DMS114 treated with DMSO at 0.1 percent for 48 hours (cell line): ENCODE measurements at regions not wholly inside any gene's neighbourhood (a gene's known extent, or its start where the extent isn't known, plus 50 kb on each side); places are given as distances from the start of the nearest gene placed in this dataset.
"Not testable (repeated sequence)": the region's sequence is repeated elsewhere in the genome, so short reads cannot be mapped to it uniquely, and the experiment has no call there.

Experiments used
- DNase-seq: peaks from one replicate; lab custom pipeline; 2025; ENCODE audit not compliant: unreplicated experiment; lab: John Stamatoyannopoulos, UW

GRCh38 chr1:121050097-121050496 lies 134.0 kb downstream of the FAM72B start:
- not testable (repeated sequence) for DNase-seq

DNA sequence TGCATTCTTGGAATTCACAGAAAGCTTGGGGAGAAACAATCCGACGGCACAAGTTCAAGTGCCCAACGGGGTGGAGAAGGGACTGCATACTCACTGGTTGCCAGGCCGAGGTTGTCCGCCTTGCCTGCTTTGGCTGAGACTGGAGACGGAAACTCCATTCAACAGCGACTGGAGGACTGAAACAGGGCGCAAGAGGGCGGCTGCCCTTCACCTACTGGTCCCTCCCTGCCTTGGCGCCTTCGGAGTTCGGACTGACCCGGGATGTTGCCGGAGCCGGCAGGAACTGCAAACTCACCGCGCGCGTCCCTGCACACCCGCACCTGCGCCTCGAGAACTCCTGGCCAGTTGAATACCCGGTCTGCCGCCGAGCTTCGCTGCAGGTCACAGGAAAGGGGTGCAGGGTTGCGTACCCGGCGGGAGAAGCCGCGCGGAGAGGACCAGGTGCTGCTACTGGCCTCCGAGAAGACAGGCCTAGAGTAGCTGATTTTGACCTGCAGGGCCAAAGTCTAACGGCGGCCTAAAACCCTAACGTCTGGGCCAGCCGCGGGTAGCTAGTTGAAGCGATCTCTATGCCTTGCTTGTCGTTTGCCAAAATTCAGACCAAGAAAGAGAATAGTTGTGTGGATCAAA lies 132.9 kb downstream of the FAM72B start:
- DNase-seq = not testable (repeated sequence)

- not testable (repeated sequence) for DNase-seq
These were observed 132.0 kb downstream of the FAM72B start for GRCh38 chr1:121052081-121052660.

DNA sequence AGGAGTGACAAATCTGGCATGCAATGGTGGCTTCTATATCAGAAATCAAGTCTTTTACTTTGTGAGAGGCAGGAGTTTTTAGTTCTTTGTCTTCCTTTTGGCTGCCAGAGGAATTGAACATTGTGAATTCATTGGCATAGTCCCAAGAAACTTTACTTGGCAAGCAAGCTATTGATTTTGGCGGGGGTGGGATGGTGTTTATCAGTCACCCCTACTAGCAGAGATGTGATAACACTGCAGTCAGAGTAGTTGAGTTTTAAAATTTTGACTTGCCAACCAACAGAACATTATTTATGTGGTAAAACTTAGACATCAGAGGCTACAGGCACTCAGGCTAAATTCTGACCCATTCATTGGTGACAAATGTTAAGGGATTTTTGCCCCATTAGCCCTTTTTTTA lies 129.2 kb downstream of the FAM72B start:
- DNase-seq = not testable (repeated sequence)

GRCh38 chr1:121066925-121067324 lies 117.2 kb downstream of the FAM72B start:
- DNase-seq = not testable (repeated sequence)

- not testable (repeated sequence) for DNase-seq
These were observed 115.2 kb downstream of the FAM72B start for GRCh38 chr1:121068738-121069499.

- not testable (repeated sequence) for DNase-seq
These were observed 110.3 kb downstream of the FAM72B start for GRCh38 chr1:121073852-121074251.

DNA sequence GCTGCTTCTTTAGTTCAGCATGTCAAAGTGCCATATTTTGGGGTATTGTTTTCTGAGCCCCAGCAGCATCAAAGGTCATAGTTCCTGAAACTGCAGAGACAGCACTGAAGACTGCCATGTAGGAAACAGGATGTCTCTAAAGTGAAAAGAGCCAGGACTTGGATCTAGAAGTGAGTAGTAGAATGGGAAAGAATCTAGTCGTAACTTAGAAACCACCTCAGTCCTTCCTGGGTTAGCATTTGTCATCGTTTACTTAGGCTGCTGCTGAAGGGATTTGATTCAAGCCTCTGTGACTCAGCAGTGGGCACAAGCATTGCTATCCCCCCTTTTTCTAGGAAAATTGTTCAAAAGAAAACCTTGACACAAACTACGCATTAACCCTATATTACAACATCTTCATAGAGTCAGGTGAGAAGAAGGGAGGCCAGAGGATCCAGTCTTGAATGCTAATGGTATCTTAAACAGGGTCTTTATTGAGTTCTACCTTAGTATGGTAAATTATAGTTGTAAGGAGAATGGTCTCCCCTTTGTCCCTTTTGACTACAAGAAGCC lies 108.8 kb downstream of the FAM72B start:
- DNase-seq = not testable (repeated sequence)

DNA sequence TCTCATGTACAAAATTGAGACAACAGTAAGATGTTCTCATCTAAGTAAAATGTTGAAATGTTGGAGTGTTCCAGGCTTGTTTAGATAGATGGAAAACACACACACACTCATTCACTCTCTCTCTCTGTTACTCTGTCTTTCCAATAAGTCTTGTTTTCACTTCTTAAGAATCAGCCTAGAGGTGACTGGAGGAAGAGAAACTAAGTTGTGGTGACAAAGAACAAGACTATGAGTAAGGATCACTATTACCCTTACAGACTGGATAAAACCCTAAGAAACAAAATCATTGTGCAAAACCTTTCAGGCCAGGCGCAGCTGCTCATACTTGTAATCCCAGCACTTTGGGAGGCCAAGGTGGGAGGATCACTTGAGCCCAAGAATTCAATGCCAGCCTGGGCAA lies 107.5 kb downstream of the FAM72B start:
- DNase-seq = not testable (repeated sequence)

DNA sequence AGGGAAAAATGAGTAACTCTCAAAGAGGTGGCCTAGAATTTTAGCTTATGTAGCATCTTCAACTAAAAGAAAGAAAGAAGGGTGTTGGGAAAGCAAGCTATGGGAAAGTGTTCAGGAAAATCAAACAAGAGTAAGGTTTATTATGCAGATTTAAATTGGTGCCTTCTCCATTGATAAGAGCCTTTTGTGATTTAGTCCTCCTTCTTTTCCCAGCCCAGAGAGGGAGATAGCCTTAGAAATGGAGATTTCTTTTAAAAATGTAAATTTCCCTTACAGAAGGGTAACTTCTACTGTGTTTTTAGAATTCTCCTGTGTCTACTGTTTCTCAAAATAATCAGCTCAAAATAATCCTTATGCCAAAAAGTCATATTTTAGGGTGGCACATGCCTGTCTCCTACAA lies 104.5 kb downstream of the FAM72B start:
- not testable (repeated sequence) for DNase-seq

DNA sequence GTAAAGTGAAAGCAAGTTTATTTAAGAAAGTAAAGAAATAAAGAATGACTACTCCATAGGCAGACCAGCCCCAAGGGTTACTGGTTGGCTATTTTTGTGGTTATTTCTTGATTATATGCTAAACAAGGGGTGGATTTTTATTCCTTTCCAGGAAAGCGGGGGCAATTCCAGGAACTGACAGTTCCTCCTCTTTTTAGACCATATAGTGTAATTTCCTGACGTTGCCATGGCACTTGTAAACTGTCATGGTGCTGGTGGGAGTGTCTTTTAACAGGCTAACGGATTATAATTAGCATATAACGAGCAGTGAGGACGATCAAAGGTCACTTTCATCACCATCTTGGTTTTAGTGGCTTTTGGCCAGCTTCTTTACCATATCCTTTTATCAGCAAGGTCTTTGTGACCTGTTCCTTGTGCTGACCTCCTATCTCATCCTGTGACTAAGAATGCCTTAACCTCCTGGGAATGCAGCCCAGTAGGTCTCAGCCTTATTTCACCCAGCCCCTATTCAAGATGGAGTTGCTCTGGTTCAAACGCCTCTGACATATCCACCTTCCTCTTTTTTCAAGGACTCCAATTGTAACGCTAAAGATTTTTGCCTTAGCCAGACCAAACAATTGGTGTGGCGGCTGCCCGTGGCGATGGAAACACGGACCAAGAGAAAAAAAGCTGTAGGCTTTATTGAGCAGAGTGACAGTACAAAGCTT lies 103.8 kb downstream of the FAM72B start:
- not testable (repeated sequence) for DNase-seq

- DNase-seq = not testable (repeated sequence)
These were observed 103.3 kb downstream of the FAM72B start for GRCh38 chr1:121080904-121081264.

DNA sequence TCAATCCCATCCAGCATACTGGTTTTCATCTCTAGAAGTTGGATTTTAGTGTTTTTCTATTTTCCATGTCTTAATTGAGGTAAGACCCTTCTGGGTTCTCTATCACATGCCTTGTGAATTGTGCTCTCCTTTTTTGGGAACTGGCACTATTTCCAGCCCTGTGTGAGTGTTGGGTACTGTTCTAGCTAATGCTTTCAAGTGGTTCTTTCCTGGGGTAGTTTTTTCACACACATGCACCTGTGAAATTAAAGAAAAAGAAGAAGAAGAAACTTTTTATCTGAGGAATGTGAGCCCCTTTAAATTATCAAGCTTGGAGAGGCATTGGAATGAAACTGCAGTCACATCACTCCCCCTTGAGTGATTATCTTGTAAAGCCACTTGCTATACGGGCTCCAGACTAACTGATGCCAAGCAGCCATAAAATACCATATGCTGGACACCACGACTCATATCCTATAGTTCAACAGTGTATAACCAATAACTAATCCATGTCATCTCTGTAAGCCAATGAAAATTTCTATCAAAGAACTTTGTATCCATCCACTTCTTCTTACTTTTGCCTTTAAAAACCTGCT lies 102.4 kb downstream of the FAM72B start:
- not testable (repeated sequence) for DNase-seq

- not testable (repeated sequence) for DNase-seq
These were observed 101.1 kb downstream of the FAM72B start for GRCh38 chr1:121082995-121083394.

- DNase-seq = not testable (repeated sequence)
These were observed 97.9 kb downstream of the FAM72B start for GRCh38 chr1:121086249-121086648.

DNA sequence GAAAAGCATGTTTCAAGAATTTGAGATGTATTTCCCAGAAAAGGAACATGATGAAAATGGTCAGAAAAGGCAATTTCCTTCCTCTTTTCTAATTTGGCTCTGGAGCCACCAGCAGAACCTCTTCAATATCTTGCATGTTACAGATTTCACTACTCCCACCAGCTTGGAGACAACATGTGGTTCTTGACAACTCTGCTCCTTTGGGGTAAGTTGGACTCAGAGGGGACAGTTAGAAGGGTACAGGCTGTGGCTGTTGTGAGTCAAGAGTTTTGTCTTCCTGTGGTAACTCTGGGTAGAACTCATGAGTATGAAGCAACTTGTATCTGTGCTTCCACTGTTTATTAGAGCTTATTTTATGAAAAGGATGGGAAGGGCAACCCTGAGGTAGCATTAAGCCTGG lies 96.9 kb downstream of the FAM72B start:
- DNase-seq = not testable (repeated sequence)

GRCh38 chr1:121088568-121088967 lies 95.6 kb downstream of the FAM72B start:
- not testable (repeated sequence) for DNase-seq

DNA sequence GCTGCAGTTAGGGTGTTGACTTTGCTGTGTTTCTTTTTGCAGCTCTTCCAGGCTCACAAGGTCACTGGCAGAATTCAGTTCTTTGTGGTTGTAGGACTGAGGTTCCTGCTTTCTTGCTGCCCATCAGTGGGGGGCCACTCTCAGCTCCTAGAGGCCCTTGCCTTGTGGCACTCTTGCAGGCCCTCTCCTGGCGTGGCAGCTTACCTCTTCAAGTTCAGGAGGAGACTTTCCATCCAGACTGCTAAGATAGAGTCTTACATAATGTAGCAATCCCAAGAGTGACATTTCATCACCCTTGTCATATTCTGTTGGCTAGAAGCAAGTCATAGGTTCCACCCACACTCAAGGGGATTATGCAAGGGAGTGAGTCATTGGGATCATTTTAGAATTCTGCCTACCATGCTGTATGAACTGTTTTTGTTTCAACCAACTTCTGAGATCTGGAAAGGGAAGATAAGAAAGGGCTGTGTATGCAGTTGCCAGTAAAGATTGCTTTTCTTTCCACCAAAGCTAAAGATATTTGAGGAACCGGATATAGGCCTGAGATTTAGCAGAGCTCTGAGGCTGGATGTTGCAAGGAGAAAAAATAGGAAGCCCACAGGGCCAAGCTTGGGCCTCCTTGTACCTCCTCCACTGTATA lies 91.7 kb downstream of the FAM72B start:
- not testable (repeated sequence) for DNase-seq

DNA sequence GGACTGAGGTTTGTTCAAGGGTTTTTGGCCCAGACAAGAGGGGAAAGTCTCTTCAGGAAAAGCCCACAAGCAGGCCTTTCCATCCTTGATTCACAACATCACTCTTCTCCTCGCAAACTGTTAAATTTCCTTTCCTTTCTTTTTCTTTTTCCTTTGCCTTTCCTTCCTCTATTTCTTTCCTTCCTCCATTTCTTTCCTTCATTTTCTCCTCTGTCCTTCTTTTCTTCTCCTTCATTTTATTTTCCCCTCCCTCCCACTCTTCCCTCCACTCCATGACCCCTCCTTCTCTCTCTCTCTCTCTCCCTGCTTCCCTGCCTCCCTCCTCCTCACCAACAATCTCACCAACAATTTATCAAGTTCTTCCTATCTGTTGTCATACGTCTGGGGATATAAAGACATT lies 89.1 kb downstream of the FAM72B start:
- not testable (repeated sequence) for DNase-seq

GRCh38 chr1:121097127-121097866 lies 86.8 kb downstream of the FAM72B start:
- DNase-seq = peak; percentile 22
